H1 (cell line): ENCODE measurements at regions not wholly inside any gene's neighbourhood (a gene's known extent, or its start where the extent isn't known, plus 50 kb on each side); places are given as distances from the start of the nearest gene placed in this dataset.

Experiments used
- CTCF ChIP-seq, 3 experiments: IDR thresholded peaks; 1 replicate in 2 of 3; 2 replicates in 1 of 3; pipeline versions ENCODE4 v1.5.1 to v1.6.1; 2011; ENCODE audit warnings: low read length in 3 of 3, mild to moderate bottlenecking in 3 of 3, inconsistent platforms in 2 of 3, low read depth in 1 of 3, moderate library complexity in 1 of 3; ENCODE audit not compliant: insufficient read depth in 1 of 3; ENCODE audit errors: control extremely low read depth in 1 of 3
- FOSL1 ChIP-seq: IDR thresholded peaks from 2 replicates; pipeline ENCODE4 v1.6.1; 2011; ENCODE audit warnings: mild to moderate bottlenecking, low read depth, low read length, moderate library complexity; ENCODE audit not compliant: insufficient read depth
- JUND ChIP-seq: IDR thresholded peaks from 2 replicates; pipeline ENCODE4 v1.6.1; 2011; ENCODE audit warnings: mild to moderate bottlenecking, improper control_type of control experiment, low read length
- POU5F1 ChIP-seq: IDR thresholded peaks from 2 replicates; pipeline ENCODE4 v1.6.1; 2011; ENCODE audit warnings: low read depth, mild to moderate bottlenecking, low read length, moderate library complexity
- RXRA ChIP-seq: IDR thresholded peaks from 2 replicates; pipeline ENCODE4 v1.6.1; 2011; ENCODE audit warnings: low read depth, mild to moderate bottlenecking, low read length, moderate library complexity; ENCODE audit not compliant: insufficient read depth
- USF2 ChIP-seq: IDR thresholded peaks from 2 replicates; pipeline ENCODE4 v1.6.1; 2011; ENCODE audit warnings: low read length, improper control_type of control experiment

GRCh38 chr14:65879248-65880009 lies 466.9 kb downstream of the FUT8 start:
- no peak for TF ChIP-seq CTCF (IDR thresholded peaks at IDR 0.05; ENCODE audit: control extremely low read depth in 1 of 3, insufficient read depth in 1 of 3, low read depth in 1 of 3, low read length in 3 of 3)
- no peak for TF ChIP-seq JUND
- TF ChIP-seq RXRA = no peak
- TF ChIP-seq POU5F1 = no peak
- TF ChIP-seq USF2 = no peak
- no peak for TF ChIP-seq FOSL1
